LNCAP (cell line): ENCODE measurements at regions not wholly inside any gene's neighbourhood (a gene's known extent, or its start where the extent isn't known, plus 50 kb on each side); places are given as distances from the start of the nearest gene placed in this dataset.

Experiments
- CTCF ChIP-seq: fragments of 450-650 bp; IDR thresholded peaks from 2 replicates; pipeline ENCODE4 v1.5.1; 2017; ENCODE audit warnings: mild to moderate bottlenecking

- no peak for TF ChIP-seq CTCF
Observed at GRCh38 chr5:54754420-54754819, 231.0 kb downstream of the ESM1 start.

GRCh38 chr5:54753753-54754152 is 231.6 kb downstream of the ESM1 start:
- TF ChIP-seq CTCF = no peak

DNA sequence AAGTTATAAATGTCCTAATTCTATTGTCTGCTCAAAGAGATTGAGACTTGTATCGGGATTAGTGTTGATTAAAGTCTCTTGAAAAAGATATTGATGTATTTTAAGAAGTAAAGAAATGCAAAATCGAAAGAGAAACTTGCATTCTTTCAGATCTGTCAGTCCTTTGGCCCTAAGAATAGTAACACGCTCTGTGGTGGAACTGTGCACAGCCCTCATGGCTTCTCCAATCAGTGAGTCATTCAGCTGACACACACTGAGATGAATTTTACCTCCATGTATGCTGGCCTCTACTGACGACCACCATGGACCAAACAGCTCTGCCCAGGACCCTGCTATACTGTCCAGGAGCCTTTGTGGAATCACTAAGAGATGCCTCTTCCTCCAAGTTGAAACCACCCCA is 232.4 kb downstream of the ESM1 start:
- TF ChIP-seq CTCF = no peak

- TF ChIP-seq CTCF = no peak
Observed at GRCh38 chr5:54748527-54748926, 231.0 kb downstream of the SNX18 start.

DNA sequence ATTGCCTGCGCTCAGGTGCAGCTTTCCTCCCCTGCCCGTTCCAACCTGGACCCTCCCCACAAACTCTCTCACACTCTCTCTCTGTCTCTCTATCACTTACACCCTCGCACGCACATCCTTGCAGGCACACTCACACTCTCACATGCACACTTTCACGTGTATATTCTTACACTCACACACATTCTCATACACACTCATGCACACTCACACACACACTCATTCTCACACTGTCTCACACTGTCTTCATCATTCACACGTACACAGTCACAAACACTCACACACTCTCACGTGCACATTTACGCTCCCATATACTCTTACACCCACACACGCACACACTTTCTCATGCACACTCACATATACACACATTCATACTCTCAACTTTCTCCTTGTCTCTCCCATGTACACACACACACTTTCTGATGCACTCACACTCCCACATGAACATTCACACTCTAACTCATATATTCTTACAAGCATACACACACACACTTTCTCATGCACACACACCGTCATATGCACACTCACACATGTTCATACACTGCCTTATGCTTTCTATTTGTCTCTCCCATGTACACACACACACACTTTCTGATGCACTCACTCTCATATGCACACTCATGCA is 229.3 kb downstream of the SNX18 start:
- no peak for TF ChIP-seq CTCF

GRCh38 chr5:54746346-54746745 is 228.8 kb downstream of the SNX18 start:
- no peak for TF ChIP-seq CTCF

GRCh38 chr5:54745599-54745998 is 228.0 kb downstream of the SNX18 start:
- TF ChIP-seq CTCF = no peak
